OCI-LY7 (cell line): ENCODE measurements at regions not wholly inside any gene's neighbourhood (a gene's known extent, or its start where the extent isn't known, plus 50 kb on each side); places are given as distances from the start of the nearest gene placed in this dataset.

Experiments
- EZH2phosphoT487 ChIP-seq: fragments of 200-600 bp; sonication (generic); IDR thresholded peaks from 2 replicates; pipeline ENCODE4 v1.6.1; 2018; ENCODE audit warnings: low read depth, borderline replicate concordance, mild to moderate bottlenecking, mixed run types, antibody characterized with exemption, low read length, moderate library complexity, mixed read lengths
- TF ChIP-seq, protein P1 (sequence below): fragments of 200-600 bp; sonication (generic); conservative IDR thresholded peaks from 2 replicates; pipeline ENCODE4 v1.5.1; 2014; ENCODE audit warnings: mild to moderate bottlenecking, antibody characterized with exemption, low read length, moderate library complexity, mixed read lengths

DNA sequence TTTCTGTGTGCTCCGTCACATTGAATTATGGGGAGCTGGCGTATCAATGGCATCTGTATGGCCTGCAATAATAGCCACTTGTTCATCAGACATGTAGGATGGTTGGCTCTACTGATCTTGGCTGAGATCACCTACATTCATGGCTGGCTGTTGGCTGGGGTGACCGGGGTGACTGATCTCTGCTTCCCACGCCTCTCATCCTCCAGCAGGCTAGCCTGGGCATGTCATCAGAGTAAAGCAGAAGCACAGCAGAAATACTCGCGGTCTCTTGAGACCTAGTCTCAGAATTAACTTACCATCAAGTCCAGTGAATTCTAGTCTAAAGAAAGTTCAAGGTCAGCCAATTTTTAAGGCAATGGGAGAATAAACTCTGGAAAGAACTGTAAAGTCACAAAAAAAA, 257.7 kb upstream of the GLI3 start:
- TF ChIP-seq, protein P1, sequence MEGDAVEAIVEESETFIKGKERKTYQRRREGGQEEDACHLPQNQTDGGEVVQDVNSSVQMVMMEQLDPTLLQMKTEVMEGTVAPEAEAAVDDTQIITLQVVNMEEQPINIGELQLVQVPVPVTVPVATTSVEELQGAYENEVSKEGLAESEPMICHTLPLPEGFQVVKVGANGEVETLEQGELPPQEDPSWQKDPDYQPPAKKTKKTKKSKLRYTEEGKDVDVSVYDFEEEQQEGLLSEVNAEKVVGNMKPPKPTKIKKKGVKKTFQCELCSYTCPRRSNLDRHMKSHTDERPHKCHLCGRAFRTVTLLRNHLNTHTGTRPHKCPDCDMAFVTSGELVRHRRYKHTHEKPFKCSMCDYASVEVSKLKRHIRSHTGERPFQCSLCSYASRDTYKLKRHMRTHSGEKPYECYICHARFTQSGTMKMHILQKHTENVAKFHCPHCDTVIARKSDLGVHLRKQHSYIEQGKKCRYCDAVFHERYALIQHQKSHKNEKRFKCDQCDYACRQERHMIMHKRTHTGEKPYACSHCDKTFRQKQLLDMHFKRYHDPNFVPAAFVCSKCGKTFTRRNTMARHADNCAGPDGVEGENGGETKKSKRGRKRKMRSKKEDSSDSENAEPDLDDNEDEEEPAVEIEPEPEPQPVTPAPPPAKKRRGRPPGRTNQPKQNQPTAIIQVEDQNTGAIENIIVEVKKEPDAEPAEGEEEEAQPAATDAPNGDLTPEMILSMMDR = no peak
- TF ChIP-seq EZH2phosphoT487 = no peak
